Psoas muscle (tissue), 7 donors: ENCODE measurements at regions not wholly inside any gene's neighbourhood (a gene's known extent, or its start where the extent isn't known, plus 50 kb on each side); places are given as distances from the start of the nearest gene placed in this dataset.

Source experiments
- ATAC-seq, 4 donors: fragments of 200-7000 bp; cut with Tn5 transposase; one replicate each; pipeline ENCODE4 v1.9.1; 2020; ENCODE audit warnings: moderate library complexity in 3 of 4, mild to moderate bottlenecking in 2 of 4
- DNase-seq, 2 donors: peaks; one replicate each; pipeline ENCODE4 v3.0.0-alpha.2; 2020
- H3K27ac ChIP-seq: fragments of 200-600 bp; one replicate; pipeline ENCODE4 v1.8.0; 2022
- H3K27me3 ChIP-seq, 3 donors: fragments of 200-600 bp in 1 of 3; one replicate each; pipeline versions ENCODE4 v1.6.1 to v1.8.0; 2013 to 2022; ENCODE audit warnings: low read length in 2 of 3, mild to moderate bottlenecking in 2 of 3, moderate library complexity in 1 of 3; ENCODE audit not compliant: insufficient read depth in 3 of 3
- H3K36me3 ChIP-seq, 2 donors: fragments of 200-600 bp in 1 of 2; one replicate each; pipeline versions ENCODE4 v1.6.1 to v1.8.0; 2013 to 2022; ENCODE audit warnings: low read depth in 1 of 2, mild to moderate bottlenecking in 1 of 2, moderate library complexity in 1 of 2; ENCODE audit not compliant: insufficient read depth in 1 of 2
- H3K4me1 ChIP-seq: fragments of 200-600 bp; one replicate; pipeline ENCODE4 v1.8.0; 2022
- H3K4me3 ChIP-seq: fragments of 200-600 bp; one replicate; pipeline ENCODE4 v1.8.0; 2022; ENCODE audit warnings: mild to moderate bottlenecking
- H3K9me3 ChIP-seq: fragments of 200-600 bp; one replicate; pipeline ENCODE4 v1.8.0; 2022
- CTCF ChIP-seq: fragments of 200-600 bp; IDR thresholded peaks from one replicate; pipeline ENCODE4 v1.8.0; 2022; ENCODE audit warnings: antibody characterized with exemption
- WGBS, 3 donors: extraction: QIAGEN DNeasy Blood & Tissue Kit; methylation state at CpG; one replicate each; pipeline versions ENCODE4 v1.1.6 to v1.1.7; 2013; 5-methylcytosine and 5-hydroxymethylcytosine counted together
- intact Hi-C, 2 donors: fragments of 100-400 bp; cut with DNase I; formaldehyde crosslinking; loops; one replicate each; pipeline versions ENCODE4 v1.11.0 to v1.14.2; 2022
- donor health status: healthy with polysubstance abuse.
- donor health status: DM: no; HTN: no; CAD: no; lungs with moderate emphysema.
- donor health status: Bipolar disorder and iron deficiency.
- donor health status: healthy.
- donor health status: DM: yes; HTN: yes; CAD: no.
- donor health status: DM: no; HTN: no; CAD: no.
- donor health status: DM: yes; HTN: yes; CAD: no.

- 57 to 67% (median 59%) methylated on average over 7 of the region's 7 CpGs for WGBS, 3 donors
- H3K4me3 ChIP-seq: no peak overlapping the region
- intact Hi-C loops: no loop called here
- DNase-seq: no peak
- H3K9me3 ChIP-seq: no peaks in the 10 kb centered on the region
- no peak overlapping the region for H3K27ac ChIP-seq
- no peak for TF ChIP-seq CTCF
- H3K27me3 ChIP-seq: no peaks in the 10 kb centered on the region
- no peaks in the 10 kb centered on the region for H3K4me1 ChIP-seq
- H3K36me3 ChIP-seq: no peaks in the 10 kb centered on the region
- no peak for ATAC-seq
These were observed 69.1 kb upstream of the MRPS6 start for GRCh38 chr21:34004013-34004938.

- Histone ChIP-seq H3K4me1 (no peaks in the 10 kb centered on the region), H3K27me3 (no peaks in the 10 kb centered on the region), H3K9me3 (no peaks in the 10 kb centered on the region), H3K4me3 (no peak overlapping the region), H3K36me3 (no peaks in the 10 kb centered on the region), H3K27ac (no peak overlapping the region)
- intact Hi-C loops: no loop called here
- 94 to 98% (median 95%) methylated on average over 1 of the region's 1 CpG for WGBS, 3 donors
- ATAC-seq (no peak), DNase-seq (no peak)
- no peak for TF ChIP-seq CTCF
These were observed 70.0 kb upstream of the MRPS6 start for GRCh38 chr21:34003428-34003827.

- no peak for ATAC-seq
- no peak for DNase-seq
- 73 to 89% (median 78%) methylated on average over 4 of the region's 4 CpGs for WGBS, 3 donors
- Histone ChIP-seq H3K4me3 (no peak overlapping the region), H3K9me3 (no peaks in the 10 kb centered on the region), H3K4me1 (no peaks in the 10 kb centered on the region), H3K36me3 (no peaks in the 10 kb centered on the region), H3K27me3 (no peaks in the 10 kb centered on the region), H3K27ac (no peak overlapping the region)
- no peak for TF ChIP-seq CTCF
- intact Hi-C loops: no loop called here
These were observed 73.0 kb upstream of the MRPS6 start for GRCh38 chr21:34000375-34000774.

GRCh38 chr21:33998809-33999208 is 74.6 kb upstream of the MRPS6 start:
- intact Hi-C loops: no loop called here
- Histone ChIP-seq H3K27me3 (no peaks in the 10 kb centered on the region), H3K9me3 (no peaks in the 10 kb centered on the region), H3K27ac (no peak overlapping the region), H3K4me3 (no peak overlapping the region), H3K4me1 (no peaks in the 10 kb centered on the region), H3K36me3 (no peaks in the 10 kb centered on the region)
- ATAC-seq (no peak), DNase-seq (no peak)
- no peak for TF ChIP-seq CTCF
- 88 to 90% (median 89%) methylated on average over 8 of the region's 8 CpGs for WGBS, 3 donors
